HepG2 (cell line): ENCODE measurements at regions not wholly inside any gene's neighbourhood (a gene's known extent, or its start where the extent isn't known, plus 50 kb on each side); places are given as distances from the start of the nearest gene placed in this dataset.

Experiments
- BORCS8-MEF2B ChIP-seq: sonication (generic); formaldehyde crosslinking; IDR thresholded peaks from 2 replicates; pipeline ENCODE4 v1.8.0; 2022; ENCODE audit warnings: mild to moderate bottlenecking, missing genetic modification reagents
- EEA1 ChIP-seq: sonication (generic); formaldehyde crosslinking; IDR thresholded peaks from 2 replicates; pipeline ENCODE4 v1.5.1; 2020; ENCODE audit warnings: mild to moderate bottlenecking, missing genetic modification reagents, borderline replicate concordance
- HNF4G ChIP-seq, 2 experiments: sonication (generic) in 1 of 2; formaldehyde crosslinking in 1 of 2; IDR thresholded peaks; 2 replicates each; pipeline versions ENCODE4 v1.4.0 to v1.6.1; 2011 to 2020; ENCODE audit warnings: borderline replicate concordance in 2 of 2, low read depth in 2 of 2, mild to moderate bottlenecking in 2 of 2, low read length in 1 of 2, missing genetic modification reagents in 1 of 2, moderate library complexity in 1 of 2
- MBD4 ChIP-seq: IDR thresholded peaks from 2 replicates; pipeline ENCODE4 v1.6.1; 2012; ENCODE audit warnings: low read length, inconsistent platforms, borderline replicate concordance
- NFYC ChIP-seq: IDR thresholded peaks from 2 replicates; pipeline ENCODE4 v1.6.1; 2016; ENCODE audit warnings: missing genetic modification reagents, missing compliant biosample characterization
- NKX3-1 ChIP-seq: sonication (generic); formaldehyde crosslinking; IDR thresholded peaks from 2 replicates; pipeline ENCODE4 v1.5.0; 2020; ENCODE audit warnings: missing genetic modification reagents
- PCBP2 ChIP-seq: fragments of 200-400 bp; formaldehyde crosslinking; optimal IDR thresholded peaks from 2 replicates; pipeline ENCODE3; 2018; ENCODE audit warnings: low read length, low read depth; ENCODE audit not compliant: poor library complexity, severe bottlenecking
- SATB2 ChIP-seq: sonication (generic); formaldehyde crosslinking; IDR thresholded peaks from 2 replicates; pipeline ENCODE4 v1.5.0; 2020; ENCODE audit warnings: missing genetic modification reagents
- ZBTB7A ChIP-seq: sonication (generic); formaldehyde crosslinking; IDR thresholded peaks from 2 replicates; pipeline ENCODE4 v1.8.0; 2022; ENCODE audit warnings: mild to moderate bottlenecking, missing genetic modification reagents
- ZKSCAN8 ChIP-seq: IDR thresholded peaks from 2 replicates; pipeline ENCODE4 v1.6.1; 2016; ENCODE audit warnings: borderline replicate concordance, missing genetic modification reagents, missing compliant biosample characterization
- ZNF460 ChIP-seq: sonication (generic); formaldehyde crosslinking; IDR thresholded peaks from 2 replicates; pipeline ENCODE4 v1.5.1; 2020; ENCODE audit warnings: missing genetic modification reagents, mild to moderate bottlenecking, borderline replicate concordance
- ZNF841 ChIP-seq: sonication (generic); formaldehyde crosslinking; IDR thresholded peaks from 2 replicates; pipeline ENCODE4 v1.8.1; 2023; ENCODE audit warnings: missing genetic modification reagents, borderline replicate concordance
- TF ChIP-seq, protein P1 (sequence below), 2 experiments: IDR thresholded peaks; 2 replicates each; pipeline ENCODE4 v1.6.1; 2011 to 2012; ENCODE audit warnings: low read length in 2 of 2, borderline replicate concordance in 1 of 2, low read depth in 1 of 2, mild to moderate bottlenecking in 1 of 2, moderate library complexity in 1 of 2
- TF ChIP-seq, protein P2 (sequence below): sonication (generic); formaldehyde crosslinking; IDR thresholded peaks from 2 replicates; pipeline ENCODE4 v1.8.1; 2022; ENCODE audit warnings: low read depth, mild to moderate bottlenecking, missing genetic modification reagents
- TF ChIP-seq, protein P3 (sequence below): sonication (generic); formaldehyde crosslinking; IDR thresholded peaks from 2 replicates; pipeline ENCODE4 v1.4.0; 2020; ENCODE audit warnings: missing genetic modification reagents
- TF ChIP-seq, protein P4 (sequence below): IDR thresholded peaks from 2 replicates; pipeline ENCODE4 v1.6.1; 2012; ENCODE audit warnings: low read length, improper control_type of control experiment

DNA sequence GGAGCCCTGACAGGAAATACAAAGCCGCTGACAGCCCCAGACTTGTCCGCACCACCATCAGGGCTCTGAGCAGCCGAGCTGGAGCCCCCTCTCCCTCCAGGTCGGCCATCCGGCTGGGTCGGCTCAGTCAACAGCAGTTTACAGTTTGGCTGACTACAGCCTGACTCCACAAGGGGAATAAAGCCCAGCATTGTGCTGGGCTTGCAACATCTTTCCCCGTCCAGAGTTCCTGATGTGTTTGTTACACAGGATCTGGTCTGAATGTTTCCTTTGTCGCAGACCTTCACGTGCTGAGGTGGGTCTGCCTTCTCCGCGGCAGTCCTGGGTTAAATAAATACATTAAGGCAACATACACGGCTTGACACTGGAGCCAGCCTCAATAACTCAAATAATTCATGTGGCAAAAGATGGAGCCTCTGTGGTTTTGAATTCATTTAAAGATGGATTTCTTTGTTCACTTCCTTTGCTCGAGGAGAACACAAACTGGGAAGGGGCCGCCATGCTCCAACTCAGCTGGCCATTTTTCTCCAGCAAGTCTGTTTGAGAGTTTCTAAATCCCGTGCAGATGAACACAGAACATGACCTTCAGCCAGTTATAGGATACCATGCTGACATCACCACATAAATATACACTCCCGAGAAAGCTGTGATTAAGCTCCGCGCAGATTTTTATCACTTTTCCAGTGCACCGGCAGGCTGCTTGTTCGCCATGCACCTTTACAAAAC lies 192.1 kb downstream of the WDR11 start (continued):
- TF ChIP-seq, protein P1, sequence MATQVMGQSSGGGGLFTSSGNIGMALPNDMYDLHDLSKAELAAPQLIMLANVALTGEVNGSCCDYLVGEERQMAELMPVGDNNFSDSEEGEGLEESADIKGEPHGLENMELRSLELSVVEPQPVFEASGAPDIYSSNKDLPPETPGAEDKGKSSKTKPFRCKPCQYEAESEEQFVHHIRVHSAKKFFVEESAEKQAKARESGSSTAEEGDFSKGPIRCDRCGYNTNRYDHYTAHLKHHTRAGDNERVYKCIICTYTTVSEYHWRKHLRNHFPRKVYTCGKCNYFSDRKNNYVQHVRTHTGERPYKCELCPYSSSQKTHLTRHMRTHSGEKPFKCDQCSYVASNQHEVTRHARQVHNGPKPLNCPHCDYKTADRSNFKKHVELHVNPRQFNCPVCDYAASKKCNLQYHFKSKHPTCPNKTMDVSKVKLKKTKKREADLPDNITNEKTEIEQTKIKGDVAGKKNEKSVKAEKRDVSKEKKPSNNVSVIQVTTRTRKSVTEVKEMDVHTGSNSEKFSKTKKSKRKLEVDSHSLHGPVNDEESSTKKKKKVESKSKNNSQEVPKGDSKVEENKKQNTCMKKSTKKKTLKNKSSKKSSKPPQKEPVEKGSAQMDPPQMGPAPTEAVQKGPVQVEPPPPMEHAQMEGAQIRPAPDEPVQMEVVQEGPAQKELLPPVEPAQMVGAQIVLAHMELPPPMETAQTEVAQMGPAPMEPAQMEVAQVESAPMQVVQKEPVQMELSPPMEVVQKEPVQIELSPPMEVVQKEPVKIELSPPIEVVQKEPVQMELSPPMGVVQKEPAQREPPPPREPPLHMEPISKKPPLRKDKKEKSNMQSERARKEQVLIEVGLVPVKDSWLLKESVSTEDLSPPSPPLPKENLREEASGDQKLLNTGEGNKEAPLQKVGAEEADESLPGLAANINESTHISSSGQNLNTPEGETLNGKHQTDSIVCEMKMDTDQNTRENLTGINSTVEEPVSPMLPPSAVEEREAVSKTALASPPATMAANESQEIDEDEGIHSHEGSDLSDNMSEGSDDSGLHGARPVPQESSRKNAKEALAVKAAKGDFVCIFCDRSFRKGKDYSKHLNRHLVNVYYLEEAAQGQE (IDR thresholded peaks at IDR 0.05; ENCODE audit: borderline replicate concordance in 1 of 2, low read depth in 1 of 2, low read length in 2 of 2): no peak
- TF ChIP-seq ZKSCAN8 (CRISPR knock-in tag): no peak
- no peak for TF ChIP-seq PCBP2
- TF ChIP-seq ZNF841 (CRISPR knock-in tag): no peak
- TF ChIP-seq BORCS8-MEF2B (CRISPR knock-in tag): 0 out of 2 replicates have a peak, but pooled peaks have one; percentile 59
- TF ChIP-seq HNF4G (IDR thresholded peaks at IDR 0.05; ENCODE audit: borderline replicate concordance, low read depth, low read length): peak; percentile 46; the same call in 1 of the 2 replicates
- no peak for TF ChIP-seq HNF4G (CRISPR knock-in tag; IDR thresholded peaks at IDR 0.05; ENCODE audit: borderline replicate concordance, low read depth)
- no peak for TF ChIP-seq ZBTB7A (CRISPR knock-in tag)
- TF ChIP-seq, protein P2, sequence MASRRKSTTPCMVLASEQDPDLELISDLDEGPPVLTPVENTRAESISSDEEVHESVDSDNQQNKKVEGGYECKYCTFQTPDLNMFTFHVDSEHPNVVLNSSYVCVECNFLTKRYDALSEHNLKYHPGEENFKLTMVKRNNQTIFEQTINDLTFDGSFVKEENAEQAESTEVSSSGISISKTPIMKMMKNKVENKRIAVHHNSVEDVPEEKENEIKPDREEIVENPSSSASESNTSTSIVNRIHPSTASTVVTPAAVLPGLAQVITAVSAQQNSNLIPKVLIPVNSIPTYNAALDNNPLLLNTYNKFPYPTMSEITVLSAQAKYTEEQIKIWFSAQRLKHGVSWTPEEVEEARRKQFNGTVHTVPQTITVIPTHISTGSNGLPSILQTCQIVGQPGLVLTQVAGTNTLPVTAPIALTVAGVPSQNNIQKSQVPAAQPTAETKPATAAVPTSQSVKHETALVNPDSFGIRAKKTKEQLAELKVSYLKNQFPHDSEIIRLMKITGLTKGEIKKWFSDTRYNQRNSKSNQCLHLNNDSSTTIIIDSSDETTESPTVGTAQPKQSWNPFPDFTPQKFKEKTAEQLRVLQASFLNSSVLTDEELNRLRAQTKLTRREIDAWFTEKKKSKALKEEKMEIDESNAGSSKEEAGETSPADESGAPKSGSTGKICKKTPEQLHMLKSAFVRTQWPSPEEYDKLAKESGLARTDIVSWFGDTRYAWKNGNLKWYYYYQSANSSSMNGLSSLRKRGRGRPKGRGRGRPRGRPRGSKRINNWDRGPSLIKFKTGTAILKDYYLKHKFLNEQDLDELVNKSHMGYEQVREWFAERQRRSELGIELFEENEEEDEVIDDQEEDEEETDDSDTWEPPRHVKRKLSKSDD (CRISPR knock-in tag): 0 out of 2 replicates have a peak, but pooled peaks have one; percentile 13
- TF ChIP-seq, protein P3, sequence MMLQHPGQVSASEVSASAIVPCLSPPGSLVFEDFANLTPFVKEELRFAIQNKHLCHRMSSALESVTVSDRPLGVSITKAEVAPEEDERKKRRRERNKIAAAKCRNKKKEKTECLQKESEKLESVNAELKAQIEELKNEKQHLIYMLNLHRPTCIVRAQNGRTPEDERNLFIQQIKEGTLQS (CRISPR knock-in tag): no peak; the same call in 1 of the 2 replicates
- TF ChIP-seq SATB2: no peak
- peak; percentile 92 for TF ChIP-seq ZNF460
- no peak for TF ChIP-seq EEA1 (CRISPR knock-in tag)
- no peak for TF ChIP-seq NFYC (CRISPR knock-in tag)
- no peak for TF ChIP-seq NKX3-1 (CRISPR knock-in tag)
- TF ChIP-seq MBD4: no peak
- TF ChIP-seq, protein P4, sequence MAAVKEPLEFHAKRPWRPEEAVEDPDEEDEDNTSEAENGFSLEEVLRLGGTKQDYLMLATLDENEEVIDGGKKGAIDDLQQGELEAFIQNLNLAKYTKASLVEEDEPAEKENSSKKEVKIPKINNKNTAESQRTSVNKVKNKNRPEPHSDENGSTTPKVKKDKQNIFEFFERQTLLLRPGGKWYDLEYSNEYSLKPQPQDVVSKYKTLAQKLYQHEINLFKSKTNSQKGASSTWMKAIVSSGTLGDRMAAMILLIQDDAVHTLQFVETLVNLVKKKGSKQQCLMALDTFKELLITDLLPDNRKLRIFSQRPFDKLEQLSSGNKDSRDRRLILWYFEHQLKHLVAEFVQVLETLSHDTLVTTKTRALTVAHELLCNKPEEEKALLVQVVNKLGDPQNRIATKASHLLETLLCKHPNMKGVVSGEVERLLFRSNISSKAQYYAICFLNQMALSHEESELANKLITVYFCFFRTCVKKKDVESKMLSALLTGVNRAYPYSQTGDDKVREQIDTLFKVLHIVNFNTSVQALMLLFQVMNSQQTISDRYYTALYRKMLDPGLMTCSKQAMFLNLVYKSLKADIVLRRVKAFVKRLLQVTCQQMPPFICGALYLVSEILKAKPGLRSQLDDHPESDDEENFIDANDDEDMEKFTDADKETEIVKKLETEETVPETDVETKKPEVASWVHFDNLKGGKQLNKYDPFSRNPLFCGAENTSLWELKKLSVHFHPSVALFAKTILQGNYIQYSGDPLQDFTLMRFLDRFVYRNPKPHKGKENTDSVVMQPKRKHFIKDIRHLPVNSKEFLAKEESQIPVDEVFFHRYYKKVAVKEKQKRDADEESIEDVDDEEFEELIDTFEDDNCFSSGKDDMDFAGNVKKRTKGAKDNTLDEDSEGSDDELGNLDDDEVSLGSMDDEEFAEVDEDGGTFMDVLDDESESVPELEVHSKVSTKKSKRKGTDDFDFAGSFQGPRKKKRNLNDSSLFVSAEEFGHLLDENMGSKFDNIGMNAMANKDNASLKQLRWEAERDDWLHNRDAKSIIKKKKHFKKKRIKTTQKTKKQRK: no peak
